ENCODE measurements at regions not wholly inside any gene's neighbourhood (a gene's known extent, or its start where the extent isn't known, plus 50 kb on each side); places are given as distances from the start of the nearest gene placed in this dataset.
"Not testable (repeated sequence)": the region's sequence is repeated elsewhere in the genome, so short reads cannot be mapped to it uniquely, and the experiment has no call there.

DNA sequence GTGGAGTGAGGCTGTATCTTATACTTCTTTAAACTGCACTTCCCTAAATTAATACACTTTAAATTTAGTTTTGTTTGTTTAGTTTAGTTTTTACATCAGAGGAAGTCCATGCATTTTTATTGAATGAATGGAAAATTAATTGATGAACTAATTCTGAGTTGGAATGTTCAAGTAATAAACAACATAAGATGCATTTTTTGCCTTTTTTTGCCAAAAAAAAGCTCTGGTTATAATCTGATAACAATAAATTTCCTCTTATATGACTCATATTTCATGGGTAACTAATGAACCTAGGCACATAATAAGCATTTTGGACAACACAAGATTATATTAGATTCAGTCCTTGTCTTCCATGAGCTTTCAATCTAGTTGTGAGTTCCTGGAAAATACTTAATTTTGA, 323.1 kb downstream of the CENPW start:
- no peak overlapping the region for H3K4me3 ChIP-seq (ENCODE audit: low read depth, low read length)
- TF ChIP-seq MYC (IDR thresholded peaks at IDR 0.05; ENCODE audit: low read depth, low read length) (no peak), CTCF (IDR thresholded peaks at IDR 0.05; ENCODE audit: low read depth, low read length) (no peak), MAX (IDR thresholded peaks at IDR 0.05; ENCODE audit: low read depth, low read length) (no peak), POLR2A (IDR thresholded peaks at IDR 0.05; ENCODE audit: extremely low read depth, insufficient read length) (no peak)
- no peak for DNase-seq (ENCODE audit: low read depth)

DNA sequence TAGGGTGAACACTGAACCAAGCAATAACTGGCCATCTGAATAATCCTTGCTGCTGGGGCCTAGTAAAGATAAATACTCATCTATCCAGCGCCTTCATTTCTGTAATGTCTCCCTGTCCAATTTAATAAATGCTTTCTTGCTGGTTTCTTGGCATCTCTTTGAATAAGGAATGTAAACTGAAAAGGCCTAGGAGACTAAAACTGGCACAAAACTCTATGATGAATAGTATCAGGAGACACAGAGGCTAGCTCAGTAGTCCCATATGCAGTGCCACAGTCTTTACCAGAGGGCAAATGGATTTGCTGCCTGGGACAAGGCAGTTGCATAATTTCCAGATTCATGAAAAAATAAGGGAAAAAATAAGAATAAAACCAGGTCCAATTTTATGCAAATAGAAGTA, 324.4 kb downstream of the CENPW start:
- H3K4me3 ChIP-seq (ENCODE audit: low read depth, low read length): no peak overlapping the region
- TF ChIP-seq POLR2A (IDR thresholded peaks at IDR 0.05; ENCODE audit: extremely low read depth, insufficient read length): no peak
- TF ChIP-seq MAX (IDR thresholded peaks at IDR 0.05; ENCODE audit: low read depth, low read length): no peak
- TF ChIP-seq MYC (IDR thresholded peaks at IDR 0.05; ENCODE audit: low read depth, low read length): no peak
- TF ChIP-seq CTCF (IDR thresholded peaks at IDR 0.05; ENCODE audit: low read depth, low read length): no peak
- DNase-seq (ENCODE audit: low read depth): no peak

GRCh38 chr6:126665551-126665950, 325.6 kb downstream of the CENPW start:
- H3K4me3 ChIP-seq (ENCODE audit: low read depth, low read length): no peak overlapping the region
- no peak for DNase-seq (ENCODE audit: low read depth)
- TF ChIP-seq MAX (IDR thresholded peaks at IDR 0.05; ENCODE audit: low read depth, low read length) (no peak), POLR2A (IDR thresholded peaks at IDR 0.05; ENCODE audit: extremely low read depth, insufficient read length) (no peak), CTCF (IDR thresholded peaks at IDR 0.05; ENCODE audit: low read depth, low read length) (no peak), MYC (IDR thresholded peaks at IDR 0.05; ENCODE audit: low read depth, low read length) (no peak)

DNA sequence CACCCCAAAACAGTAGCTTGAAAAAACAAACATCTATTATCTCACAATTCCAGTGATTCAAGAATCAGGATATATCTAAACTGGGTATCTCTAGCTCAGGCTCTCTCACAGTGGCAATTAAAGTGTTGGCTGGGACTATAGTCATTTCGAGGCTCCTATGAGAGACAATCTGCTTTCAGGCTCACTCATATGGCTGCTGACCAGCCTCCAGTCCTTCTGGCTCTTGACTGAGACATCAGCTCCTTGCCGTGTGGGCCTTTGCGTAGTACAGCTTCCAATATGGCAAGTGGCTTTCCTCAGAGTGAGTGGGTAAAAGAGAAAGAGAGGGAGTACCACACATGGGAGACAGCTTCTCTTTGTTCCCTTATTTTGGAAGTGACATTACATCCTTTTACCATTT, 327.2 kb downstream of the CENPW start:
- no peak for DNase-seq (ENCODE audit: low read depth)
- TF ChIP-seq MAX (IDR thresholded peaks at IDR 0.05; ENCODE audit: low read depth, low read length) (no peak), POLR2A (IDR thresholded peaks at IDR 0.05; ENCODE audit: extremely low read depth, insufficient read length) (no peak), CTCF (IDR thresholded peaks at IDR 0.05; ENCODE audit: low read depth, low read length) (no peak), MYC (IDR thresholded peaks at IDR 0.05; ENCODE audit: low read depth, low read length) (no peak)
- no peak overlapping the region for H3K4me3 ChIP-seq (ENCODE audit: low read depth, low read length)

GRCh38 chr6:126667728-126668127, 327.8 kb downstream of the CENPW start:
- TF ChIP-seq CTCF (IDR thresholded peaks at IDR 0.05; ENCODE audit: low read depth, low read length): no peak
- TF ChIP-seq MAX (IDR thresholded peaks at IDR 0.05; ENCODE audit: low read depth, low read length): no peak
- TF ChIP-seq MYC (IDR thresholded peaks at IDR 0.05; ENCODE audit: low read depth, low read length): no peak
- DNase-seq (ENCODE audit: low read depth): no peak
- no peak overlapping the region for H3K4me3 ChIP-seq (ENCODE audit: low read depth, low read length)

DNA sequence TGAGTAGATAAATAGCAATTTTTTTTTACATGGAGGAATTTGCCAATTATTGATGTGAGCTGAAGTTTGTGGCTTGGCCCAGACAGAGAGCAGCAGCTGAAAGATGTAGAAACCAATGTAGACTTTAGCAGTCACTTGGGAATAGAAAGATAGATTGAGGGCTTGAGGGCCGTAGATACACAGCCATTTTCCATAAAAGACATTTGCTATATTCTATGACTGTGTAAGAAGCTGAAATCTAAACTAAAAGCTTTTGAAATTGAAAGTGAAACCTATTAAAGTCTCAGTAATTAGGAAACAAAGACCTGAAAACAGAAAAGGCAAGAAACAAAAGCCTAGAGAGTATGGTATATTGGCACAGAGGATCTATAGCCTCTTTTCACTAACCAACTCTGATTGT, 332.7 kb downstream of the CENPW start:
- no peak for DNase-seq (ENCODE audit: low read depth)
- no peak for TF ChIP-seq CTCF (IDR thresholded peaks at IDR 0.05; ENCODE audit: low read depth, low read length)
- no peak for TF ChIP-seq MAX (IDR thresholded peaks at IDR 0.05; ENCODE audit: low read depth, low read length)
- no peak for TF ChIP-seq MYC (IDR thresholded peaks at IDR 0.05; ENCODE audit: low read depth, low read length)
- no peak for TF ChIP-seq POLR2A (IDR thresholded peaks at IDR 0.05; ENCODE audit: extremely low read depth, insufficient read length)
- H3K4me3 ChIP-seq (ENCODE audit: low read depth, low read length): no peak overlapping the region

- DNase-seq (ENCODE audit: low read depth); H3K4me3 ChIP-seq (ENCODE audit: low read depth, low read length): not testable (repeated sequence)
These were observed 333.8 kb downstream of the CENPW start for GRCh38 chr6:126673749-126674148.

Measured in NB4 (cell line).